Glutamatergic neuron (in vitro differentiated cells): ENCODE measurements at regions not wholly inside any gene's neighbourhood (a gene's known extent, or its start where the extent isn't known, plus 50 kb on each side); places are given as distances from the start of the nearest gene placed in this dataset.

Experiments
- DNase-seq: peaks from one replicate; pipeline ENCODE4 v3.0.0; 2022
- H3K27ac Mint-ChIP-seq: one replicate; pipeline ENCODE4 v1.8.0; 2020; ENCODE audit warnings: mild to moderate bottlenecking, mixed read lengths, inconsistent platforms; ENCODE audit not compliant: unreplicated experiment
- H3K27me3 Mint-ChIP-seq: one replicate; pipeline ENCODE4 v1.8.0; 2020; ENCODE audit warnings: mild to moderate bottlenecking, moderate library complexity, mixed read lengths, inconsistent platforms; ENCODE audit not compliant: unreplicated experiment
- H3K36me3 Mint-ChIP-seq: one replicate; pipeline ENCODE4 v1.8.0; 2020; ENCODE audit warnings: mild to moderate bottlenecking, mixed read lengths, inconsistent platforms; ENCODE audit not compliant: unreplicated experiment
- H3K4me1 Mint-ChIP-seq: one replicate; pipeline ENCODE4 v1.8.0; 2020; ENCODE audit warnings: mild to moderate bottlenecking, low read depth, mixed read lengths, inconsistent platforms; ENCODE audit not compliant: unreplicated experiment
- H3K4me3 Mint-ChIP-seq: one replicate; pipeline ENCODE4 v1.8.0; 2020; ENCODE audit warnings: mild to moderate bottlenecking, mixed read lengths, inconsistent platforms; ENCODE audit not compliant: unreplicated experiment
- H3K9me3 Mint-ChIP-seq: one replicate; pipeline ENCODE4 v1.8.0; 2020; ENCODE audit warnings: mild to moderate bottlenecking, moderate library complexity, mixed read lengths, inconsistent platforms; ENCODE audit not compliant: unreplicated experiment
- CTCF ChIP-seq: fragments of 200-600 bp; sonication (generic); IDR thresholded peaks from one replicate; pipeline ENCODE4 v1.5.0; 2021; ENCODE audit not compliant: partially characterized antibody, unreplicated experiment

DNA sequence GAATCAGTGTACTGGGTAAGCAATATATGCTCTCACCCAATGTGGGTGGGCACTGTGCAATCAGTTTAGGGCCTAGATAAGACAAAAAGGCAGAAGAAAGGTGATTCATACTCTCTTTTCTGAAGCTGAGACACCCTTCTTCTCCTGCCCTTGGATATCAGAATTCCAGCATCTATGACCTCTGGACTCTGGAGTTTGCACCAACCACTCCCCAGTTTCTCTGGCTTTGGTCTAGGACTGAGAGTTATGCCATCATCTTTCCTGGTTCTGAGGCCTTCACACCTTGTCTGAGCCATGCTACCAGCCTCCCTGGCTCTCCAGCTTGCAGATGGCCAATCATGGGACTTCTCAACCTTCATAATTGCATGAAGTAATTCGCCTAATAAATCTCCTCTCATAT lies 724.6 kb upstream of the TYRP1 start:
- no peaks in the 10 kb centered on the region for H3K9me3 Mint-ChIP-seq
- DNase-seq: no peak
- H3K4me3 Mint-ChIP-seq: no peak overlapping the region
- no peaks in the 10 kb centered on the region for H3K27me3 Mint-ChIP-seq
- H3K27ac Mint-ChIP-seq: no peak overlapping the region
- TF ChIP-seq CTCF: no peak
- no peaks in the 10 kb centered on the region for H3K4me1 Mint-ChIP-seq
- no peaks in the 10 kb centered on the region for H3K36me3 Mint-ChIP-seq

GRCh38 chr9:11973011-11973410 lies 720.2 kb upstream of the TYRP1 start:
- no peak for TF ChIP-seq CTCF
- DNase-seq: no peak

GRCh38 chr9:11973511-11973910 lies 719.7 kb upstream of the TYRP1 start:
- no peak for TF ChIP-seq CTCF
- Mint-ChIP-seq H3K27me3 (no peaks in the 10 kb centered on the region), H3K4me3 (no peak overlapping the region), H3K9me3 (no peaks in the 10 kb centered on the region), H3K27ac (no peak overlapping the region), H3K36me3 (no peaks in the 10 kb centered on the region), H3K4me1 (no peaks in the 10 kb centered on the region)
- DNase-seq: no peak

More at GRCh38 chr9:11973011-11973410, 720.2 kb upstream of the TYRP1 start:
- Mint-ChIP-seq H3K4me3 (no peak overlapping the region), H3K27ac (no peak overlapping the region), H3K4me1 (no peaks in the 10 kb centered on the region), H3K36me3 (no peaks in the 10 kb centered on the region), H3K9me3 (no peaks in the 10 kb centered on the region), H3K27me3 (no peaks in the 10 kb centered on the region)

DNA sequence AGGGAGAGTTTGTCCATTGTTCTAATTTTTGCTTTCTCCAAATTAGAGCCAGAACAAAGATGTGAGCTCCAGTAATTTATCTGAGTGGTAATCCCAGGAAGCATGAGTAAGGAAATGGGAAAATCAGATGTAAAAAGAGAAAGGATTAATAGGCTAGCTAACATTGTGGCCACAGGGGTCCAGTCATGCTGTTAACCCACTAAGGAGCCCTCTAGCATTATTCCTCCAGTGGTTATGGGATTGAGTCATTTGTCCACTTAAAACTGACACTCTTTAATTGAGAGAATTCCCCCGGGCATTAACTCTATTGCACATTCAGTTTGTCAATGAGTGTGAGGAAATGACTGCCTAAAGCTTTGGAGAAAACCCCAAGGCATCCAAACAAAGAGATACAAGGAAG lies 700.3 kb upstream of the TYRP1 start:
- Mint-ChIP-seq H3K4me3 (no peak overlapping the region), H3K9me3 (no peaks in the 10 kb centered on the region), H3K4me1 (peaks cover 16% of the 10 kb centered on the region), H3K27ac (peak overlapping the region; percentile 67), H3K36me3 (no peaks in the 10 kb centered on the region), H3K27me3 (peaks cover 2% of the 10 kb centered on the region)
- TF ChIP-seq CTCF: no peak
- DNase-seq: no peak

- no peak overlapping the region for H3K4me3 Mint-ChIP-seq
- no peak for DNase-seq
- peaks cover 5% of the 10 kb centered on the region for H3K36me3 Mint-ChIP-seq
- H3K27me3 Mint-ChIP-seq: no peaks in the 10 kb centered on the region
- peaks cover 2% of the 10 kb centered on the region for H3K9me3 Mint-ChIP-seq
- no peak for TF ChIP-seq CTCF
- no peaks in the 10 kb centered on the region for H3K4me1 Mint-ChIP-seq
- no peak overlapping the region for H3K27ac Mint-ChIP-seq
These were observed 678.7 kb upstream of the TYRP1 start for GRCh38 chr9:12014488-12014887.
